IMR-90 (cell line): ENCODE measurements at regions not wholly inside any gene's neighbourhood (a gene's known extent, or its start where the extent isn't known, plus 50 kb on each side); places are given as distances from the start of the nearest gene placed in this dataset.

Source experiments
- ATAC-seq: fragments of 200-7000 bp; cut with Tn5 transposase; 2 replicates; pipeline ENCODE4 v1.9.1; 2020; ENCODE audit warnings: low read depth, mild to moderate bottlenecking, moderate library complexity
- BruUV-seq: library from RNA; stranded (reverse); fragments of 400-500 nt; replicated peaks from 2 replicates; lab custom pipeline; 2021; lab: Mats Ljungman, UMichigan
- CTCF ChIA-PET: fragments of 300-600 bp; formaldehyde crosslinking; extraction: SDS; loops from one replicate; lab custom pipeline; 2021; ENCODE audit warnings: antibody characterized with exemption; lab: Yijun Ruan, JAX
- POLR2A ChIA-PET: fragments of 300-600 bp; sonication (Branson Sonifier 250); formaldehyde crosslinking; loops from one replicate; lab custom pipeline; 2022; ENCODE audit warnings: antibody characterized with exemption; ENCODE audit not compliant: unreplicated experiment; lab: Charles Lee
- DNase-seq: peaks from one replicate; pipeline ENCODE4 v3.0.0; 2013
- H2AFZ ChIP-seq: replicated peaks from 2 replicates; pipeline ENCODE3; 2013; ENCODE audit warnings: low read length, mild to moderate bottlenecking; ENCODE audit not compliant: poor library complexity
- H2AK5ac ChIP-seq: 2 replicates; pipeline ENCODE4 v1.6.1; 2013; ENCODE audit warnings: low read depth, low read length, inconsistent platforms
- H2AK9ac ChIP-seq: replicated peaks from 2 replicates; pipeline ENCODE3; 2013; ENCODE audit warnings: mild to moderate bottlenecking, low read depth, low read length, moderate library complexity; ENCODE audit not compliant: poor library complexity
- H2BK120ac ChIP-seq: 2 replicates; pipeline ENCODE4 v1.6.1; 2013; ENCODE audit warnings: low read depth, low read length, inconsistent platforms
- H2BK15ac ChIP-seq: 3 replicates; pipeline ENCODE4 v1.6.1; 2013; ENCODE audit warnings: low read depth, low read length, inconsistent platforms
- H2BK20ac ChIP-seq: 2 replicates; pipeline ENCODE4 v1.6.1; 2013; ENCODE audit warnings: low read depth, mild to moderate bottlenecking, inconsistent platforms, low read length, moderate library complexity
- H2BK5ac ChIP-seq: 2 replicates; pipeline ENCODE4 v1.6.1; 2013; ENCODE audit warnings: mild to moderate bottlenecking, low read depth, low read length, inconsistent platforms; ENCODE audit not compliant: poor library complexity, severe bottlenecking
- H3K14ac ChIP-seq: replicated peaks from 2 replicates; pipeline ENCODE4 v1.6.1; 2013; ENCODE audit warnings: low read depth, low read length, inconsistent platforms
- H3K18ac ChIP-seq: 2 replicates; pipeline ENCODE4 v1.6.1; 2013; ENCODE audit warnings: low read depth, low read length, control low read depth
- H3K23ac ChIP-seq: 2 replicates; pipeline ENCODE4 v1.6.1; 2013; ENCODE audit warnings: low read depth, low read length, inconsistent platforms
- H3K27ac ChIP-seq: 2 replicates; pipeline ENCODE4 v1.5.1; 2013; ENCODE audit warnings: mild to moderate bottlenecking, control low read depth, low read length; ENCODE audit not compliant: insufficient read depth
- H3K27me3 ChIP-seq: 2 replicates; pipeline ENCODE4 v1.6.1; 2013; ENCODE audit warnings: low read length; ENCODE audit not compliant: control insufficient read depth, insufficient read depth
- H3K36me3 ChIP-seq: 2 replicates; pipeline ENCODE4 v1.6.1; 2013; ENCODE audit warnings: low read length, mixed read lengths; ENCODE audit not compliant: control insufficient read depth, insufficient read depth
- H3K4ac ChIP-seq: 2 replicates; pipeline ENCODE4 v1.6.1; 2013; ENCODE audit warnings: low read depth, low read length, inconsistent platforms
- H3K4me1 ChIP-seq: 2 replicates; pipeline ENCODE4 v1.6.1; 2013; ENCODE audit warnings: low read length, mixed read lengths; ENCODE audit not compliant: control insufficient read depth, insufficient read depth
- H3K4me2 ChIP-seq: 2 replicates; pipeline ENCODE4 v1.6.1; 2013; ENCODE audit warnings: low read depth, mild to moderate bottlenecking, control low read depth, low read length, moderate library complexity
- H3K4me3 ChIP-seq: 2 replicates; pipeline ENCODE4 v1.5.1; 2013; ENCODE audit warnings: low read depth, mild to moderate bottlenecking, control low read depth, low read length, moderate library complexity; ENCODE audit not compliant: insufficient read depth
- H3K56ac ChIP-seq: 2 replicates; pipeline ENCODE4 v1.6.1; 2013; ENCODE audit warnings: low read length, inconsistent platforms; ENCODE audit not compliant: insufficient read depth; ENCODE audit errors: extremely low read depth
- H3K79me1 ChIP-seq, 2 experiments: 2 replicates each; pipeline ENCODE4 v1.6.1; 2013; ENCODE audit warnings: low read length in 2 of 2, inconsistent platforms in 1 of 2, low read depth in 1 of 2
- H3K9ac ChIP-seq: 2 replicates; pipeline ENCODE4 v1.6.1; 2013; ENCODE audit warnings: low read depth, low read length, control low read depth
- H3K9me1 ChIP-seq: 2 replicates; pipeline ENCODE4 v1.6.1; 2013; ENCODE audit warnings: low read length, inconsistent platforms; ENCODE audit not compliant: insufficient read depth
- H3K9me3 ChIP-seq: 2 replicates; pipeline ENCODE4 v1.6.1; 2013; ENCODE audit warnings: low read length; ENCODE audit not compliant: control insufficient read depth, insufficient read depth
- H4K20me1 ChIP-seq: 2 replicates; pipeline ENCODE4 v1.6.1; 2013; ENCODE audit warnings: low read length, inconsistent platforms; ENCODE audit not compliant: insufficient read depth
- H4K5ac ChIP-seq: 2 replicates; pipeline ENCODE4 v1.6.1; 2013; ENCODE audit warnings: mild to moderate bottlenecking, low read depth, low read length, control low read depth
- H4K8ac ChIP-seq, 2 experiments: 2 replicates each; pipeline ENCODE4 v1.6.1; 2013; ENCODE audit warnings: low read depth in 2 of 2, low read length in 2 of 2, control low read depth in 1 of 2, inconsistent platforms in 1 of 2
- H4K91ac ChIP-seq: 2 replicates; pipeline ENCODE4 v1.6.1; 2013; ENCODE audit warnings: low read depth, low read length, inconsistent platforms; ENCODE audit not compliant: insufficient read depth
- BHLHE40 ChIP-seq: fragments of 150-350 bp; IDR thresholded peaks from 2 replicates; pipeline ENCODE4 v1.6.1; 2016; ENCODE audit warnings: mild to moderate bottlenecking, low read depth, low read length
- CEBPB ChIP-seq: IDR thresholded peaks from 2 replicates; pipeline ENCODE4 v1.6.1; 2012; ENCODE audit warnings: low read depth, low read length, improper control_type of control experiment
- CHD1 ChIP-seq: IDR thresholded peaks from 2 replicates; pipeline ENCODE4 v1.6.1; 2012; ENCODE audit warnings: low read depth, low read length, improper control_type of control experiment
- ELK1 ChIP-seq: fragments of 150-350 bp; IDR thresholded peaks from 2 replicates; pipeline ENCODE4 v1.6.1; 2016; ENCODE audit warnings: low read depth, mild to moderate bottlenecking, low read length, moderate library complexity, borderline replicate concordance
- FOS ChIP-seq: fragments of 150-350 bp; IDR thresholded peaks from 2 replicates; pipeline ENCODE4 v1.6.1; 2016; ENCODE audit warnings: low read depth, low read length
- MAFK ChIP-seq: IDR thresholded peaks from 2 replicates; pipeline ENCODE4 v1.6.1; 2012; ENCODE audit warnings: low read depth, low read length, improper control_type of control experiment
- MAZ ChIP-seq: IDR thresholded peaks from 2 replicates; pipeline ENCODE4 v1.6.1; 2012; ENCODE audit warnings: low read depth, mild to moderate bottlenecking, low read length, improper control_type of control experiment, moderate library complexity, borderline replicate concordance
- MXI1 ChIP-seq: IDR thresholded peaks from 2 replicates; pipeline ENCODE4 v1.6.1; 2012; ENCODE audit warnings: low read depth, mild to moderate bottlenecking, low read length, moderate library complexity, borderline replicate concordance
- NFE2L2 ChIP-seq: fragments of 150-350 bp; IDR thresholded peaks from 2 replicates; pipeline ENCODE4 v1.6.1; 2016; ENCODE audit warnings: low read depth, mild to moderate bottlenecking, low read length
- POLR2A ChIP-seq: IDR thresholded peaks from 2 replicates; pipeline ENCODE4 v1.6.1; 2012; ENCODE audit warnings: mild to moderate bottlenecking, low read depth, low read length
- RAD21 ChIP-seq: IDR thresholded peaks from 2 replicates; pipeline ENCODE4 v1.6.1; 2012; ENCODE audit warnings: low read length, improper control_type of control experiment
- RCOR1 ChIP-seq: IDR thresholded peaks from 2 replicates; pipeline ENCODE4 v1.6.1; 2012; ENCODE audit warnings: mild to moderate bottlenecking, low read length, improper control_type of control experiment; ENCODE audit not compliant: insufficient replicate concordance
- RFX5 ChIP-seq: IDR thresholded peaks from 2 replicates; pipeline ENCODE4 v1.8.0; 2012; ENCODE audit warnings: low read depth, mild to moderate bottlenecking, low read length, moderate library complexity
- SMC3 ChIP-seq: fragments of 150-350 bp; IDR thresholded peaks from 2 replicates; pipeline ENCODE4 v1.6.1; 2016; ENCODE audit warnings: low read depth, mild to moderate bottlenecking, antibody characterized with exemption, low read length, moderate library complexity
- dilution Hi-C: fragments of 300-500 bp; cut with HindIII; formaldehyde crosslinking; loops from one replicate; pipeline ENCODE4 v1.14.3; 2018; ENCODE audit warnings: low sequenced_read_pairs; ENCODE audit not compliant: unreplicated experiment
- in situ Hi-C: fragments of 300-500 bp; cut with MboI; formaldehyde crosslinking; loops from 3 replicates; pipeline ENCODE4 v1.14.3; 2019; ENCODE audit warnings: low sequenced_read_pairs, inconsistent platforms, mixed read lengths
- intact Hi-C: fragments of 100-400 bp; cut with micrococcal nuclease; formaldehyde crosslinking; loops from 2 replicates; pipeline ENCODE4 v1.10.0; 2022
- TF ChIP-seq, protein P1 (sequence below): conservative IDR thresholded peaks from 2 replicates; pipeline ENCODE4 v1.5.1; 2012; ENCODE audit warnings: mild to moderate bottlenecking, low read depth, low read length, improper control_type of control experiment
- TF ChIP-seq, protein P2 (sequence below): fragments of 150-350 bp; IDR thresholded peaks from 2 replicates; pipeline ENCODE4 v1.6.1; 2017; ENCODE audit warnings: mild to moderate bottlenecking, antibody characterized with exemption, low read length, low read depth

GRCh38 chr5:174503086-174503460 lies 221.3 kb upstream of the MSX2 start:
- Histone ChIP-seq H3K4me2 (no peak overlapping the region), H3K4ac (peak overlapping the region; percentile 75), H2BK15ac (peak overlapping the region; percentile 23; the same call in 1 of the 3 replicates), H4K20me1 (no peaks in the 10 kb centered on the region), H4K91ac (peak overlapping the region; percentile 78), H3K56ac (no peak overlapping the region), H3K4me1 (peaks cover 10% of the 10 kb centered on the region), H3K18ac (peak overlapping the region; percentile 19; the same call in 1 of the 2 replicates), H3K79me1 (no peaks in the 10 kb centered on the region), H2BK5ac (peak overlapping the region; percentile 63), H2AK9ac (peak overlapping the region; percentile 80), H4K8ac (peak overlapping the region; percentile 42 to 80), H3K36me3 (no peaks in the 10 kb centered on the region), H3K9me1 (peaks cover 6% of the 10 kb centered on the region; the same call in 1 of the 2 replicates), H2BK20ac (peak overlapping the region; percentile 94), H2BK120ac (peak overlapping the region; percentile 90), H2AK5ac (peak overlapping the region; percentile 82; the same call in 1 of the 2 replicates), H3K14ac (0 out of 2 replicates have a peak overlapping the region, but pooled peaks have one; percentile 38), H3K4me3 (no peak overlapping the region), H3K27ac (no peak overlapping the region), H4K5ac (no peak overlapping the region), H3K9me3 (peaks cover 2% of the 10 kb centered on the region; the same call in 1 of the 2 replicates), H3K23ac (peak overlapping the region; percentile 28; the same call in 1 of the 2 replicates), H3K9ac (no peak overlapping the region), H3K27me3 (no peaks in the 10 kb centered on the region), H2AFZ (peak overlapping the region; percentile 66)
- ChIA-PET CTCF (interaction anchor here (0.6 kb wide), 1 partner anchor 67 kb away, joined by 3 read pairs; no protein-coding TSS in a partner anchor), POLR2A (interaction anchor here (1.0 kb wide), 1 partner anchor 29 kb away, joined by 3 read pairs; no protein-coding TSS in a partner anchor)
- dilution Hi-C loops (no loop called here), in situ Hi-C loops (no loop called here), intact Hi-C loops (no loop called here)
- no TSS peak for BruUV-seq
- ATAC-seq (no peak), DNase-seq (no peak)
- TF ChIP-seq NFE2L2 (no peak), RCOR1 (no peak), BHLHE40 (no peak), RAD21 (no peak), SMC3 (no peak), MXI1 (no peak), MAFK (no peak), CHD1 (no peak), FOS (no peak), MAZ (no peak), CEBPB (no peak), ELK1 (no peak), POLR2A (no peak), RFX5 (no peak)
- TF ChIP-seq, protein P1, sequence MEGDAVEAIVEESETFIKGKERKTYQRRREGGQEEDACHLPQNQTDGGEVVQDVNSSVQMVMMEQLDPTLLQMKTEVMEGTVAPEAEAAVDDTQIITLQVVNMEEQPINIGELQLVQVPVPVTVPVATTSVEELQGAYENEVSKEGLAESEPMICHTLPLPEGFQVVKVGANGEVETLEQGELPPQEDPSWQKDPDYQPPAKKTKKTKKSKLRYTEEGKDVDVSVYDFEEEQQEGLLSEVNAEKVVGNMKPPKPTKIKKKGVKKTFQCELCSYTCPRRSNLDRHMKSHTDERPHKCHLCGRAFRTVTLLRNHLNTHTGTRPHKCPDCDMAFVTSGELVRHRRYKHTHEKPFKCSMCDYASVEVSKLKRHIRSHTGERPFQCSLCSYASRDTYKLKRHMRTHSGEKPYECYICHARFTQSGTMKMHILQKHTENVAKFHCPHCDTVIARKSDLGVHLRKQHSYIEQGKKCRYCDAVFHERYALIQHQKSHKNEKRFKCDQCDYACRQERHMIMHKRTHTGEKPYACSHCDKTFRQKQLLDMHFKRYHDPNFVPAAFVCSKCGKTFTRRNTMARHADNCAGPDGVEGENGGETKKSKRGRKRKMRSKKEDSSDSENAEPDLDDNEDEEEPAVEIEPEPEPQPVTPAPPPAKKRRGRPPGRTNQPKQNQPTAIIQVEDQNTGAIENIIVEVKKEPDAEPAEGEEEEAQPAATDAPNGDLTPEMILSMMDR = no peak
- TF ChIP-seq, protein P2, sequence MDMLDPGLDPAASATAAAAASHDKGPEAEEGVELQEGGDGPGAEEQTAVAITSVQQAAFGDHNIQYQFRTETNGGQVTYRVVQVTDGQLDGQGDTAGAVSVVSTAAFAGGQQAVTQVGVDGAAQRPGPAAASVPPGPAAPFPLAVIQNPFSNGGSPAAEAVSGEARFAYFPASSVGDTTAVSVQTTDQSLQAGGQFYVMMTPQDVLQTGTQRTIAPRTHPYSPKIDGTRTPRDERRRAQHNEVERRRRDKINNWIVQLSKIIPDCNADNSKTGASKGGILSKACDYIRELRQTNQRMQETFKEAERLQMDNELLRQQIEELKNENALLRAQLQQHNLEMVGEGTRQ = no peak
